SK-N-SH treated with all-trans-retinoic acid at 6 μM for 48 hours (cell line): ENCODE measurements at regions not wholly inside any gene's neighbourhood (a gene's known extent, or its start where the extent isn't known, plus 50 kb on each side); places are given as distances from the start of the nearest gene placed in this dataset.
A peak's percentile ranks its signal among the peaks of the same experiment; 100 is the strongest.

Source experiments
- ATAC-seq: fragments of 200-7000 bp; cut with Tn5 transposase; 3 replicates; pipeline ENCODE4 v1.9.1; 2020; ENCODE audit warnings: mild to moderate bottlenecking, moderate library complexity
- ARNTL ChIP-seq: fragments of 450-650 bp; formaldehyde crosslinking; IDR thresholded peaks from 2 replicates; pipeline ENCODE4 v1.5.0; 2020; ENCODE audit warnings: low read depth, mild to moderate bottlenecking, moderate library complexity, borderline replicate concordance
- BACH2 ChIP-seq: fragments of 250-450 bp; sonication (Bioruptor Pico); IDR thresholded peaks from 2 replicates; pipeline ENCODE4 v1.9.0; 2021; ENCODE audit warnings: mild to moderate bottlenecking, borderline replicate concordance
- CSDC2 ChIP-seq: fragments of 250-450 bp; sonication (Bioruptor Pico); IDR thresholded peaks from 2 replicates; pipeline ENCODE4 v1.5.0; 2020; ENCODE audit warnings: mild to moderate bottlenecking, moderate library complexity
- CSRNP3 ChIP-seq: fragments of 250-450 bp; sonication (Bioruptor Pico); IDR thresholded peaks from 2 replicates; pipeline ENCODE4 v1.5.1; 2021; ENCODE audit warnings: mild to moderate bottlenecking, moderate library complexity
- ESRRG ChIP-seq: fragments of 250-450 bp; sonication (Bioruptor Pico); IDR thresholded peaks from 2 replicates; pipeline ENCODE4 v1.6.1; 2021; ENCODE audit warnings: mild to moderate bottlenecking
- GLIS3 ChIP-seq: fragments of 250-450 bp; sonication (Bioruptor Pico); IDR thresholded peaks from 2 replicates; pipeline ENCODE4 v1.5.0; 2020; ENCODE audit warnings: mild to moderate bottlenecking, moderate library complexity
- ISL1 ChIP-seq: fragments of 250-450 bp; sonication (Bioruptor Pico); IDR thresholded peaks from 2 replicates; pipeline ENCODE4 v2.1.2; 2022; ENCODE audit warnings: mild to moderate bottlenecking, moderate library complexity
- OSR1 ChIP-seq: fragments of 250-450 bp; sonication (Bioruptor Pico); IDR thresholded peaks from 2 replicates; pipeline ENCODE4 v1.8.0; 2022; ENCODE audit warnings: moderate library complexity, mild to moderate bottlenecking, inconsistent platforms
- POU6F1 ChIP-seq: fragments of 250-450 bp; sonication (Bioruptor Pico); IDR thresholded peaks from 2 replicates; pipeline ENCODE4 v1.8.0; 2021; ENCODE audit warnings: low read depth, mild to moderate bottlenecking, moderate library complexity, borderline replicate concordance
- PPARA ChIP-seq: fragments of 250-450 bp; sonication (Bioruptor Pico); IDR thresholded peaks from 2 replicates; pipeline ENCODE4 v1.5.0; 2020; ENCODE audit warnings: mild to moderate bottlenecking, borderline replicate concordance
- SNAI2 ChIP-seq: fragments of 250-450 bp; sonication (Bioruptor Pico); IDR thresholded peaks from 2 replicates; pipeline ENCODE4 v1.5.0; 2020; ENCODE audit warnings: mild to moderate bottlenecking, moderate library complexity
- TCF4 ChIP-seq: fragments of 250-450 bp; sonication (Bioruptor Pico); IDR thresholded peaks from 2 replicates; pipeline ENCODE4 v1.8.0; 2021; ENCODE audit warnings: mild to moderate bottlenecking, moderate library complexity, borderline replicate concordance
- TOX ChIP-seq: fragments of 250-450 bp; sonication (Bioruptor Pico); IDR thresholded peaks from 2 replicates; pipeline ENCODE4 v1.8.0; 2021; ENCODE audit warnings: mild to moderate bottlenecking, moderate library complexity, borderline replicate concordance
- TSHZ2 ChIP-seq: fragments of 250-450 bp; sonication (Bioruptor Pico); IDR thresholded peaks from 2 replicates; pipeline ENCODE4 v1.5.0; 2020; ENCODE audit warnings: mild to moderate bottlenecking, moderate library complexity
- ZC3H10 ChIP-seq: fragments of 250-450 bp; sonication (Bioruptor Pico); IDR thresholded peaks from 2 replicates; pipeline ENCODE4 v1.5.1; 2021; ENCODE audit warnings: mild to moderate bottlenecking, moderate library complexity
- ZFP3 ChIP-seq: fragments of 250-450 bp; sonication (Bioruptor Pico); IDR thresholded peaks from 2 replicates; pipeline ENCODE4 v1.5.0; 2020; ENCODE audit warnings: mild to moderate bottlenecking, moderate library complexity
- ZNF565 ChIP-seq: fragments of 450-650 bp; formaldehyde crosslinking; conservative IDR thresholded peaks from 2 replicates; pipeline ENCODE4 v1.5.0; 2020; ENCODE audit warnings: low read depth, mild to moderate bottlenecking, moderate library complexity
- ZNF70 ChIP-seq: fragments of 450-650 bp; formaldehyde crosslinking; IDR thresholded peaks from 2 replicates; pipeline ENCODE4 v1.5.0; 2020; ENCODE audit warnings: mild to moderate bottlenecking, moderate library complexity
- ZNF8 ChIP-seq: fragments of 450-650 bp; formaldehyde crosslinking; IDR thresholded peaks from 2 replicates; pipeline ENCODE4 v1.5.0; 2020; ENCODE audit warnings: mild to moderate bottlenecking, moderate library complexity

- TF ChIP-seq TSHZ2 = no peak
- no peak for TF ChIP-seq PPARA (CRISPR knock-in tag)
- no peak for TF ChIP-seq GLIS3 (CRISPR knock-in tag)
- ATAC-seq = no peak
Observed at GRCh38 chr12:124501827-124502226, 65.6 kb downstream of the NCOR2 start.

GRCh38 chr12:124501112-124501561 lies 66.3 kb downstream of the NCOR2 start:
- peak; percentile 29 for ATAC-seq
- TF ChIP-seq ZNF8 (CRISPR knock-in tag) = no peak
- TF ChIP-seq ZFP3 = no peak
- no peak for TF ChIP-seq POU6F1 (CRISPR knock-in tag)
- TF ChIP-seq ESRRG (CRISPR knock-in tag) = no peak
- TF ChIP-seq OSR1 (CRISPR knock-in tag) = no peak
- TF ChIP-seq, all 23 proteins: peak for 0

- no peak for TF ChIP-seq TOX
Observed at GRCh38 chr12:124499898-124500244, 67.5 kb downstream of the NCOR2 start.

GRCh38 chr12:124499190-124499753 lies 68.1 kb downstream of the NCOR2 start:
- TF ChIP-seq TCF4 (CRISPR knock-in tag) (no peak), CSDC2 (CRISPR knock-in tag) (no peak), ARNTL (CRISPR knock-in tag) (no peak), OSR1 (CRISPR knock-in tag) (no peak), SNAI2 (no peak), GLIS3 (CRISPR knock-in tag) (no peak), BACH2 (CRISPR knock-in tag) (no peak), TOX (no peak), ZNF70 (no peak), TSHZ2 (no peak), ZNF565 (no peak)
- ATAC-seq = no peak; the same call in 2 of the 3 replicates

More at GRCh38 chr12:124499898-124500244, 67.5 kb downstream of the NCOR2 start:
- ATAC-seq = no peak

- ATAC-seq = peak; percentile 58
Observed at GRCh38 chr12:124498275-124499189, 68.9 kb downstream of the NCOR2 start.

GRCh38 chr12:124497658-124498057 lies 69.8 kb downstream of the NCOR2 start:
- no peak for ATAC-seq
- TF ChIP-seq GLIS3 (CRISPR knock-in tag) (no peak), ARNTL (CRISPR knock-in tag) (no peak), ZFP3 (no peak), TSHZ2 (no peak), ZNF8 (CRISPR knock-in tag) (no peak), ZC3H10 (CRISPR knock-in tag) (no peak), CSRNP3 (CRISPR knock-in tag) (no peak), TCF4 (CRISPR knock-in tag) (no peak), ISL1 (no peak), TOX (no peak), CSDC2 (CRISPR knock-in tag) (no peak), ZNF70 (no peak)

More at GRCh38 chr12:124498275-124499189, 68.9 kb downstream of the NCOR2 start:
- TF ChIP-seq BACH2 (CRISPR knock-in tag) = no peak
- TF ChIP-seq, all 23 proteins: peak for 0
